GM21576 (cell line): ENCODE measurements at regions not wholly inside any gene's neighbourhood (a gene's known extent, or its start where the extent isn't known, plus 50 kb on each side); places are given as distances from the start of the nearest gene placed in this dataset.

Source experiments
- ATAC-seq: cut with Tn5 transposase; IDR thresholded peaks from one replicate; pipeline ENCODE4 v1.9.1; 2021; ENCODE audit warnings: mild to moderate bottlenecking, moderate library complexity; ENCODE audit not compliant: unreplicated experiment

DNA sequence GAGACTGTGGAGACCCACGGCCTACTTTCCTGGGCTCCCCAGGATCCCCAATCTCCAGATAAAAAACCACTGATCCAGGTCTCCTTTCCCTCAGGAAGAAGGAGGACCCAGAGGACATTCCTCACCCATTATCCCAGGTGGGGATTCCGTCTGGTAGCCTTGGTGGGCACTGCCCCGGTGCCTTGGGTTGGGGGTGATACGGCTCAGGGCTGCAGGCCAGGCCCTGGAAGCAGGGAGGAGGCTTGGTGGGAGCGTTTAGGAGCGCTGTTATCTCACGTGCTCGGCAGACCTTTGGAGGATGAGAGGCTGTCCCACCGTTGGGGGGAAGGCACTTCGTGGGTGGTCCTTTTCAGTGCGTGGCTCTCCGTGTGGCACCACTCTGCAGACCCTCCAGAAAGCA, 926.3 kb downstream of the BRD1 start:
- no peak for ATAC-seq

DNA sequence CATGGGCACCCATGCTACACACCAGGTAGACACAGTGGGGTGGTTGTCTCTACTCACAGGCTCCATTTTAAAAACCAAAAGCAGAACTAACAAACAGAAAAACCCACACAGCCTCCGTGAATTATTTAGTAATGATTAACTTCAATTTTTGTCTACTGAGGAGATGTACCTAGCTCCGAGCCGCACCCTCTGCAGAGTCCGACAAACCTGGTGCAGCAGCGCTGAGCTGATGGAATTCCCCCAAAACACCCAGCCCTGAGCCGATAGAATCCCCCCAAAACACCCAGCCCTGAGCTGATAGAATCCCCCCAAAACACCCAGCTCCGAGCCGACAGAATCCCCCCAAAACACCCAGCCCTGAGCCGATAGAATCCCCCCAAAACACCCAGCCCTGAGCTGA, 927.0 kb downstream of the BRD1 start:
- no peak for ATAC-seq

DNA sequence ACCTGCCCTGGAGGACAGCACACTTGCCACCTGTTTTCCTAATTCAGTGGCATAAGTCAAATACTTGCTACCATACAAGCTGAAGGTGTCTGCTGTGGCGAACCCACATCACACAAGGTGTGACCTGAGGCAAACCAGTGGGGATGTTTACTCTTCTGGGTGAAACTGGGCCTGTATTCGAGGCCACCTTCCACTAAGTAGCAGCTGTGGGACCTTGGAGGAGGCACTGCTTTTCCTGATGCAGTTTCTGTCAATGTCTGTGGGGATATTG, 927.4 kb downstream of the BRD1 start:
- ATAC-seq, result no peak

DNA sequence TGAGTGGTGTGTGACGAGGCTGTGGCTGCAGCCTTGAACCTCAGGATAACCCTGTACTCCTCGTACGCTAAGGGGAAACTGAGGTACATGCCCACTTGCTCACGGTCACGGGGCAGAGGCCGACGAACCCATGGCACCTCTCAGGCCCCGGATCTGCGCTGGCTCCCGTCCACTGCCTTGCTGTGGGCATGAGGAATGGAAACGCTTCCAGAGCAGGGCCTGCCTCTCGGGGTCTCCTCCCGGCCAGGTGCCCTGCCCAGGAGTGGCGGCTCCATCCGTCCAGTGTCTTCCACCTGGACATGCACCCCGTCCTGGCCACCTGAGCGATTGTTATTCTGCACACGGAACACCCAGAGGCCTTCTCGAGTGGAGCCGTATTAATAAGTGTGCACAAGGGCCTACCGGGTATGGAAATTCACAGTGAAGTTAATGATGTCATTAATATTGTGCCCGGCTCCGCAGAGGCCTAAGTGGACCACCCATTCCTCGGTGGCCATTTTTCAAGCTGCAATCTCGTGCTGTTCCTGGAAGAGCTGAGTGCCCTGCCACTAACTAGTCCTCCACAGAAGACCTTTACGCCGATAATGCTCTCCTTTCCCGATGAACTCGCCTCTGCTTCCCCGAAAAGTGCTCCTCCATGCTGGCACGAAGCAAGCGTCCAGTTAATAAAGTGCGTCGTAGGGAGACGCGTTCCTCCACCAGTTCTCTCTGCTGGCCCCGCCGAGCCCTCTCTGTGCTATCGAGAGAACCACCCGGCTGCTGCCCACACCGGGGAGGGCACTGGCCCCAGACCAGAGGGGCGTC, 927.9 kb downstream of the BRD1 start:
- no peak for ATAC-seq

DNA sequence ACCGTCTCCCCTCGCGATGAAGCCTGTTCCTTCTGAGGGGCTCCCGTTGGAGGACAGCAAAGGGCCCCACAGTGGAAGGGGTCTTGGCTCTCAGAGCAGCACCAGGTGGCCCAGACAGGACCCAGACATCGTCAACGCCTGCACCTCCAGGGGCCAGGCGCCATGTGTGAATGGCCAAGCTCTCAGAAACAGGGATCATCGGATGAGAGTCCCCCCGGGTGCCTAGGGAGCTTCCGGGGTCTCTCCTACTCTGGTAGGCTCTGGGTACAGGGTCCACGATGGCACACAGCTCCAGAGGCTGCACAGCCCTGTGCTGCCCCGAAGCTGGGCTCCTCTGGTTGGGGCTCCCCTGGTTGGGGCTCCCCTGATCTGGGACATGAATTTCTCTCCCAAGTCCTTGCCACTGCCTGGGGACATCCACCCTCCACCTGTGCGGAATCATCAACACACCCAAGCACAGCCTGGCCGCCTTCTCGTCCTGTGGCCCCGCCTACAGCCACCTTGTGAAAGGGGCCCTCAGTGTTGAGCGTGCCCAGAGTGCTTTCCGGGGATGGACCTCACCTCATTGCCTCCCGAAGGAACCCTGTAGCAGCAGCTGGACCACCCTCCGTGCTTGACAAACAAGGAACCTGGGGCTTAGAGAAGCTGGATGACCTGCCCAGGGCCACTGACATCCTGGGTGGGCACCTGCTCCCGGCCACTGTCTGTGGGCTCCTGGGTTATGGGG, 929.0 kb downstream of the BRD1 start:
- ATAC-seq, result no peak

DNA sequence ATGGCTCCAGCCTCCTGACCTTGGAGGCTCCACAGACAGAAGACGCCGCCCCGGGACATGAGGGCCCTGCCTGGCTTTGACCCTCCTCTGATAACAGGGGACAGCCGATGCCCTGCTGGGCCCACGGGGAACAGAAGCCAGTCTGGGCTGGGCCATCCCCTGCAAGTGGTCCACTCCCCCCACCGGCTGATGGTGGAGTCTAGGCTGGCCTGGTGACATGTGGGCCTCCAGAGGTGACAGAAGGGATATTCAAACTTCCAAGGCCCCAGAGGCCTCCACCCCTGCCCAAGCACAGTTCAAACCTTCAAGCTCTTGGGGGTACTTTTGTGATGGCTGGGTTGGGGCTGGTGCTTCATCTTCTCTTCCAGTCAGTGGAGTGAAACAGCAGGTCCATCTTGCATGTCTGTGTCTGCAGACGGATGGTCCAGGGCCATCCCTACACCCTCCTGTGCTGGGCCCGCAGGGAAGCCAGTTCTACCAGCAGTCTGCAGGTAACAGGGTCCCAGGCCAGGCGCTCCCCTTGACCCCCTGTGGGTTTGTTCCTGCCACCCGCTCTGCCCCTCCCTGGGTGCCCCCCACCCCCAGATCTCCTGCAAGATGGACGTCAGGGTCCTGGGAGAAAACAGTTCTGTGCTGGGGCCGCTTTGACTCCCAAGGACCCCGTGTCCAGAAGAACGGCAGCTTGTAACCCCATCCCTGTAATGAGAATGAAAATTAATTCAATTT, 929.9 kb downstream of the BRD1 start:
- ATAC-seq, result no peak

DNA sequence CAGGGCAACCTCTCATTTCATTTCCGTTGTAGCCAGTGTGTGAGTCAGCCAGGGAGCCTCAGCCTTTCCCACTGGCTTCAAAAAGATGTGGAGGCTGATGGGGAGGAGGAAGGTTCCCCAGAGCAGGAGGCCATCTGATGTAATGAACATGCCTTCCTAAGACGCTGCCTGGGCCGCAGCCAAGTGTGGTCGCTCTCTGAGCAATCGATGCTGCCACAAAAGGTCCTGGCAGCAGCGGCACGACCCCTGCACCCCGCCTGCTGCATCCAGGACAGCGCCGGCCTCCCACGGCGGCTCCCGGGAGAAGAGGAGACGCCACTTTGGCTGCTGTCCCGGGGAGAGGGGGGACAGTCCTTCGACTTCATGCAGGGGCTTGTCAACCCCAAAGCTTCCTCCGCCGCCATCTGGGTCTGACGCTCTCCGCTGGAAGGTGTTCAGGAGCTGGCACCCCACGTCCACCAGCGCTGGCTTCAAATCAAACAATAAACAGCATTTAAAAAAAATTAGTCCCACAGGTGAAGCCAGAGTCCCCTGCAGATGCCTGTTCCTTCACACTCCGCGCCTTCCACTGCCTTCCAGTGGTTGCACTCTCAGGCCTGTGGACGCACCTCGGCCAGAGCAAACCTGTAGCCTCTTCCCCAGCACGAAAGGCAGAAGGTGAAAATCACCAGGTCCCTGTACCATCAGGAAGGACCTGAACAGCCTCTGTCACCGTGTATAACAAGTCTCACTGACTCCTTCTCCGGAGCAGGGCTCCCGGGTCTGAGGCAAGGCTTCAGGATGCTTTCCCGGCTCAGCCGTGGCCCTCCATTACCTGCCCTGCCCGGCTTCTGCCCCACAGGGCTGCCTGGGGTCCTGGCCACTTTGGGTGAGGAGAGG, 930.7 kb downstream of the BRD1 start:
- no peak for ATAC-seq

DNA sequence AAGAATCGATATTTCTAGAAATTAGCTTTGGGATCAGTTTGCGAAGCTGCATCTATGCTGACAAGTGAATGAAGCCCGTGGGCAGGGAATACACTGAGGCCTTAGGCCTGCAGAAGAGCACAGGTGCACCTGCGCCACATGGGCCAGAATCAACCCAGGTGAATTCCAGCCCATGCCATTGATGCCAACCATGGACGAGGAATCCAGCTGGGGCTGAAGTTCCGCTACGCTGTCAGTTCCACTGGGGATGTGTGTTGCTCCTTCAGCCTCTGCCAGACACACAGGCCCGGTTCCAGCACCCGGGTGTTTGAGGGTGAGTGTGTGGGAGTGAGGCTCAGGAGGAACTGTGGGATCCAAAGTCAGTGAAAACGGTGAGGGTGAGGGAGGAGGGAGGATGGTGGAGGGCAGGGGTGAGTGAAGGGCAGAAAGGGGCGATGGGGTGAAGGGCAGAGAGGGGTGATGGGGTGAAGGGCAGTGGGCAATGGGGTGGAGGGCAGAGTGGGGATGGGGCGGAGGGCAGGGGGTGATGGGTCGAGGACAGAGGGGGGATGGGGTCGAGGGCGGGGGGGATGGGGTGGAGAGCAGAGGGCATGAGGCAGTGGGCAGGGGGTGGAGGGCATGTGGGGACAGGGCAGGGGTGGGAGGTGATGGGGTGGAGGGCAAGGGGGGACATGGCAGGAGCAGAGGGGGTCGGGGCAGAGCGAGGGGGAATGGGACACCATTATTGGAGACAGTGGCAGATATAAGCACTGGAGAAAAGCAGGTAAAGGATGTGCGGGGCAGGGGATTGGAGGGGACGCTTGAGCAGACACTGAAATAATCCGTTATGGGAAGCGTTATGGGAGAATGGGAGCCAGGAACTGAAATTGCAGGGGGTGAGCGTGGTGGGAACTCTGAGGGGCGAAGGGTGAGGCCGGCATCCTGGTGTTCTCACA, 931.6 kb downstream of the BRD1 start:
- no peak for ATAC-seq

DNA sequence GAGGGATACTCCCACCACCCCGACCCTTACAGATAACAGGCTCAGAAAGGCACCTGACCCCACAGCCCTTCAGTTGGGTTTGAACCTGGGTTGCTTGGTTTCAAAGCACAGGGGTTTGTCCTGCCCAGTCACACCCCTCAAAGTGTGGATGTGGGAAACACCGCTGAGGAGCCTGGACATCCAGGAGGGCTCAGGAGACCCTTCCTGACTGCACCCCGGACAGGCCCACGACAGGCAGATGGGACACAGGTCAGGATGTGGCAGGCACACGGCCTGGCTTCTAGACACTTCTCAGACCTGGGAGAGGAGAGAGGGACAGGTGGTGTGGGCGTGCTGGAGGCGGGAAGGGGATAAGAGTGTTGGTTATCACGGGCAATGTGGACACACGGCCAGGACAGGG, 932.3 kb downstream of the BRD1 start:
- ATAC-seq, result no peak

DNA sequence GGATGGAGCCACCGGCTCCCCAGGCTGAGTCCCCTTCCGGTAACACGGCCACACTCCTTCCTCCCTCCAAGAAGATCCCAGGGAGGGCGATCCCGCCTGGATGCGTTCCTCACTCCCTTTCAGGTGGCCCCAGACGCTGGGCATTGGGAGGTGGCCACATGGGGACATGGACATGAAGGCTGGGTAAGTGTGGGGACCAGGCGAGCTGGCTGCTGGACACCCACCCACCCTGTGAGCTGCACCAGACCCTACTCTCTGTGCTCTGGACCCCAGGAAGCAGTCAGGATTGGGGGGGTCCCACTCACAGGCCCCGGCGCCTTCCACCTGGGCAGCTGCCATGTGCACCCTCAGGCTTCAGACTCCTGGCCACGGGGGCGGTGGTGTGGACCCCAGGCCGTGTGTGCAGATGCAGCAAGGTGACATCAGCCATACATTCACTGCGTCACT, 932.8 kb downstream of the BRD1 start:
- ATAC-seq, result no peak

DNA sequence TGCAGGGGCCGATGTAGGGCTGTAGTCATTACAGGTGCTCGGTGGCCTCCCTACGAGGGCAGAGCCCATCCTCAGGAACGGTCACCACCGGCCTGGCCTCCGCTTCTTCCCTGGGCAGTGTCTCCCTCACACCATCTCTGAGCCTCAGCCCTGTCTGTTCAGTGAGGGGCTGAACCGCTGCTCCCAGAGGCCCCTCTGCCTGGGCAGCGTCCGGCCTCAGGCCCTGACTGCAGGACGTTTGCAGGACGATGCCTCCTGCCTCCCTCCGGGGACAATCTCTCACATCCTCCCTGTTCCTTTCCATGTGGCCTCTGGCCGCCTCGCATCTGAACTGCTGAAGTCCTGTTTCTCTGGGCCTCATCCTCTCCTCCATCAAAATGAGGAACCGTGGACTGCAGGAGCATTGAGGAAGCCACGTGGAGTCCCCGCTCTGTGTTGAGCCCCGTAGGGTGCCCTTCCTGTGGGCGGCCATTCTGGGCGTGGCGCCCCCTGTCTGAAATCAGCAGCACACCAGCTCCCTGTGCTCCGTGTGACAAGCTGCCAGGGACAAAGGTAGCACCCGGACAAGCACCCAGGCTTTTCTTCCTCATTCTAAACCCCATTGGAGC, 933.5 kb downstream of the BRD1 start:
- ATAC-seq, result no peak

DNA sequence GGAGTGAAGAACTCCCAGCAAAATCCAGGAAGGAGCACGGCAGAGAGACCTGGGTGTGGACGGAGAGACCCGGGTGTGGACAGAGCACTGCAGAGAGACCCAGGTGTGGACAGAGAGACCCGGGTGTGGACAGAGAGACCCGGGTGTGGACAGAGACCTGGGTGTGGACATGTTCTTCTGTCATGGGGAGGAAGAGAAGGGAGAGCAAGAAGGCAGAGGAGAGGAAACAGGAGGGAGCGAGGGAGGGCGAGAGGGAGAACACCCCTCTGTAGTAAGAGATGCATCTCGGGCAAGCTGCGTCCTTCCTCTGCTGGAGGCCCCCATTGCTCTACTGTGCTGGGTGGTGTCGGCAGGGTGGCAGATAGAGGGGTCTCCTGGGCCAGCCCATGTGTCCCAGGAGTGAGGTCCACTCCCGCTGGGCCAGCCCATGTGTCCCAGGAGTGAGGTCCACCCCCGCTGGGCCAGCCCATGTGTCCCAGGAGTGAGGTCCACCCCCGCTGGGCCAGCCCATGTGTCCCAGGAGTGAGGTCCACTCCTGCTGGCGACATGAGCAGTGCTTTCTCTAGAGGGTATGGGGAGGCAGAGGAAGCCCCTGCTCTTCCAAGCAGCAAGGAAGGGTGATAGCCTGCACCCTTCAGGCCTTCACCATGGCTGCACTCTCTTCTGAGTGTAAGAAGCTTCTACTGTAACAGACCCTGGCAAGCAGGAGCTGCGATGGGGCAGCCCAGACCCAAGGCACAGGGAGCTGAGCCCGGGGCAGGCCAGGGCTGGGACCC, 934.2 kb downstream of the BRD1 start:
- ATAC-seq, result no peak

DNA sequence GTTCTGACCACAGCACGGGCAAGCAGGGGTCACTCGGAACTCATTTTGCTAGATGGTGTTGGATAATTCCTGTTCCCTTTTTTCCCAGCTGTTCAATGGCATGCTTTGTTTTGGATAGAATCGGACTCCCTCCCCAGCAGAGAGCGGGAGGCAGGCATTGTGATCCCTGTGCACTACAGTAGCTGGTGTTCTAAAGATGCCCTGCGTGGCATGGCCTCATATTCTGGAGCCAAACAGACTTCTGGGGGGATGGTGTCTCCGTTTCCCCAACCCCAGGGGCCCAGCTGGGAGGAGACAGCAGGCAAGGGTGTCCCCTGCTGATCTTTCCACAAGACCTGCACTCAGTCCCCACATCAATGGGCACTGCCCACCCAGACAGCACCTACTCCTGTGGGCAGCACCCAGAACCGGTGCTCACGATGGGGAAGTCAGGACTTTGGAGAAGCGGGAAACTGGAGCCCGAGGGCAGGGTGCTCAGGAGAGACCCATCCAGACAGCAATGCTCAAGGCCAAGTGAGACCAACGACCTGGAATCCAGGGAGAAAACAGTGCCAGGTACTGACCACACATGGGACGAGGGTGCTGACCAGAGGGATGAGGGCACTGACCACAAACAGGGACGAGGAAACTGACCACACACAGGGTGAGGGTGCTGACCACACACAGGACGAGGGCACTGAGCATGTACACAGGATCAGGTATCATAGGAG, 934.9 kb downstream of the BRD1 start:
- ATAC-seq, result no peak

DNA sequence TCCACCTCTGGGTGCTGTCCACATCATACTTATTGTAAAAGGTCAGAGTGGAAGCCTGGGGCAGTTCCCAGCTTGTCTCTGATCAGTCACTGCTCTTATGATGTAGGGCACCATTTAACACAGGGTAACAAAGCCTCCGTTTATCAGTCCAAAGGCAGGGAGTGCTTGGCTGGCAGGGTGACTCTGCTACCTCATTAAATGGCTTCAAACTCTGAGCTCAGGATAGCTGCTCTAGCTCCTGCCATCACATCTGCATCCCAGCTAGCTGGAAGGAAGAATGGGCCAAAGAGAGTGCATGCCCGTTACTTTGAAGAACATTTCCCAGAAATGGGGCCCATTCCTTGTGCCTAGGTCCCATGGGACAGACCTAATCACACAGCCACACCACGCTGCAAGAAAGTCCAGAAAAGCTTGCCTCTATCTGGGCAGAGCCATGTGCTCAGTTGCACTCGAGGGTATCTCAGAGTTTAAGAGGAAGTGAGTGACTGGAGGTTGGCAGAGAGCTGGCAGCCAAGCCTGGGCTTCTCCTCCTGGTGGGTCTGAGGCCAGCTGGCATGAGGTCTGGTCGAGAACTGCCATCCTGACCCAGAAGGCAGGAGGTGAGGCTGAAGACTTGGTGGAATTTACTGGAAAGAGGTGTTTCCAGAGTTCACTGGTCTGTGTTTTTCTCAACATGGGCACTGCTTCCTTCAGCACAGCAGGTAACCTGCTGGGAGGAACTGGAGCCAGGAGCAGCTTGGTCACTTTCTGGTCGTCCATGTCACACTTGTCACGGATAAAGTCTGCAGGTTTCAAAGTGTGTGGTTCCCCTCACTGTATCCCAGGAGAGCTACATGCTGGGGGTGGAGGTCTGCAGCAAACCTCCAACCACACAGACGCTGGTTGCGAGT, 935.7 kb downstream of the BRD1 start:
- no peak for ATAC-seq

DNA sequence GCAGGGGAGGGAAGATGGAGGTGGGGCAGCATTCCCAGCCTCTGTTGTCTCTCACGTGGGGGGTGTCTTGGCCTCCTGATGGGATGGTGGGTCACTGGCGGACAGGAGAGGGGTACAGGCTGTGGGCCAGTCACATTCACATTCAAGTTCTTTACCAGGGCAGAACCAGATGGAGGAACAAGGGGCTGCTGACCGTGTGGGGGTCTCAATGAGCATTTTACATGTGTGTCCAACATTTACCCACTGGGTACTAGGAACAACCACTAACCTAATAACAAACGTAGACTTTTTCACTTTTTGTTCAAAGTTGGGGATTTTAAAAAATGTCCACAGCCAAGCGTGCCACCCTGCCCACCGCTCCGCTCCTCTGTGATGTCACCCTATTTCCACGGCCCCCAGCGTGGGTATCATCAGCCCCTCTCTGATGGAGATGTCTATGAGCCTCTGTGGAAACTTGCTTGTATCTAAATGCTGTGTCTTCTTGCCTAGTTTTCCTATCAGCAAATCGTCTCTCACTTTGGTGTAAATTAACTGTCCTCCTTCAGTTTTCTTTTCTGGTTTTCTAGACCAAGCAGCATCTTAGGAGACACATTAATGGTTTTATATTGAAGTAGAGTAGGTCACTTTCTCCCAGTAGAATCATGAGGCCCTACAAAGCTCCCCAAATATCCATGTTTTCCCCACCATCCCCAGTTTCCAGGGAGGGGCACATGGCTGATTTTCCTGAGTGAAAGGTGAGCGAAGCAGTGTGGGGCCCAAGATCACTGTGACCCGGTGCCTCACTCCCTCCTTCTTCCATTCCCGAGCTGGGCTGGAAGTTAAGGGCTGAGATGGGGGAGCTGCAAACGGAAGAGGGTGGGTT, 936.7 kb downstream of the BRD1 start:
- ATAC-seq, result no peak
